ENCODE measurements at regions not wholly inside any gene's neighbourhood (a gene's known extent, or its start where the extent isn't known, plus 50 kb on each side); places are given as distances from the start of the nearest gene placed in this dataset.

DNA sequence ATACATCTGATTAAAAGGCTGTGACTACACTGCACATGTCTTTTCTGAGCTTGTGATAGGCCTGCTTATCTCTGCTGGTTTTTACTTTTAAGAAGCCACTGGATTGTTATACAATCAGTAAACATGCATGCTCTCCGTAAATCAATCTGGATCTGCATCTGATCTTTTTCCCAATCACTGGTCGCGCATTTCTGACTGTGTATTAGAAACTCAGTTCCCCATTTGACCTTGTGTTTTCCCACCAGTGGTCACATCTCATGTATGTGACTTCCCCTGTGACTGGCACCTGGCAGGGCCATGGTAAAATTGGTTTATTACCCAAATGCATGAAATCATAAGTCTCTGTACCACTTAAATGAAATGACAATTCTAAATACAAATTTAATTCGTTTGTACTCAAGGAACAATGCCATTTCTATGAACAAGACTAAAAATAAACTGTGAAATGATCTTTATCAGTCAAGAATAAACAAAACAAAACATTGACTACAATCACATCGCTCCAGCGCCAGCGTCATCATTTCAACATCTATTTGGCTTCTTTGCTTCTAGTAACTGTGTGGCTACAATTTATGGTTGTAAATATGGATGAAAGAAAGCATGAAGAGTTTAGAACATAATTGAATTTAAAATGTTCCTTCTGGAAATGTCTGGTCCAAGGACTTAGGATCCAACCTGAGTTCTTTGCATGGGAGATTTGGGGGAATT is 396.6 kb upstream of the TRIB2 start:
- TF ChIP-seq, protein P1, sequence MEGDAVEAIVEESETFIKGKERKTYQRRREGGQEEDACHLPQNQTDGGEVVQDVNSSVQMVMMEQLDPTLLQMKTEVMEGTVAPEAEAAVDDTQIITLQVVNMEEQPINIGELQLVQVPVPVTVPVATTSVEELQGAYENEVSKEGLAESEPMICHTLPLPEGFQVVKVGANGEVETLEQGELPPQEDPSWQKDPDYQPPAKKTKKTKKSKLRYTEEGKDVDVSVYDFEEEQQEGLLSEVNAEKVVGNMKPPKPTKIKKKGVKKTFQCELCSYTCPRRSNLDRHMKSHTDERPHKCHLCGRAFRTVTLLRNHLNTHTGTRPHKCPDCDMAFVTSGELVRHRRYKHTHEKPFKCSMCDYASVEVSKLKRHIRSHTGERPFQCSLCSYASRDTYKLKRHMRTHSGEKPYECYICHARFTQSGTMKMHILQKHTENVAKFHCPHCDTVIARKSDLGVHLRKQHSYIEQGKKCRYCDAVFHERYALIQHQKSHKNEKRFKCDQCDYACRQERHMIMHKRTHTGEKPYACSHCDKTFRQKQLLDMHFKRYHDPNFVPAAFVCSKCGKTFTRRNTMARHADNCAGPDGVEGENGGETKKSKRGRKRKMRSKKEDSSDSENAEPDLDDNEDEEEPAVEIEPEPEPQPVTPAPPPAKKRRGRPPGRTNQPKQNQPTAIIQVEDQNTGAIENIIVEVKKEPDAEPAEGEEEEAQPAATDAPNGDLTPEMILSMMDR (IDR thresholded peaks at IDR 0.05 in 2 of 3, conservative IDR thresholded peaks at IDR 0.05 in 1 of 3; ENCODE audit: borderline replicate concordance in 1 of 3, insufficient read depth in 1 of 3, low read depth in 2 of 3, low read length in 2 of 3): no peak
- TF ChIP-seq ZNF274 (IDR thresholded peaks at IDR 0.05; ENCODE audit: low read depth, low read length): no peak
- no peak for TF ChIP-seq REST (IDR thresholded peaks at IDR 0.05; ENCODE audit: low read depth)
- TF ChIP-seq TCF7L2 (IDR thresholded peaks at IDR 0.05; ENCODE audit: borderline replicate concordance, extremely low read depth, insufficient read depth, insufficient read length): no peak
- no peak for TF ChIP-seq EZH2 (IDR thresholded peaks at IDR 0.05)
- TF ChIP-seq, protein P2, sequence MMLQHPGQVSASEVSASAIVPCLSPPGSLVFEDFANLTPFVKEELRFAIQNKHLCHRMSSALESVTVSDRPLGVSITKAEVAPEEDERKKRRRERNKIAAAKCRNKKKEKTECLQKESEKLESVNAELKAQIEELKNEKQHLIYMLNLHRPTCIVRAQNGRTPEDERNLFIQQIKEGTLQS (IDR thresholded peaks at IDR 0.05): no peak
- TF ChIP-seq RAD21 (IDR thresholded peaks at IDR 0.05; ENCODE audit: low read depth): no peak
- no peak for TF ChIP-seq POLR2A (IDR thresholded peaks at IDR 0.05; ENCODE audit: borderline replicate concordance, extremely low read depth, insufficient read depth, insufficient read length)
- TF ChIP-seq MAX (IDR thresholded peaks at IDR 0.05): no peak
- no peak for TF ChIP-seq YY1 (IDR thresholded peaks at IDR 0.05; ENCODE audit: extremely low read depth, insufficient replicate concordance, low read depth, low read length)
- TF ChIP-seq ELF1 (IDR thresholded peaks at IDR 0.05; ENCODE audit: borderline replicate concordance, low read depth): no peak
- no peak for TF ChIP-seq JUND (IDR thresholded peaks at IDR 0.05)
- no peak for TF ChIP-seq EZH2phosphoT487 (IDR thresholded peaks at IDR 0.05; ENCODE audit: borderline replicate concordance)
- no peak for TF ChIP-seq POLR2AphosphoS5 (IDR thresholded peaks at IDR 0.05; ENCODE audit: low read depth, low read length)
